GM19043 (cell line): ENCODE measurements at regions not wholly inside any gene's neighbourhood (a gene's known extent, or its start where the extent isn't known, plus 50 kb on each side); places are given as distances from the start of the nearest gene placed in this dataset.
"Not testable (repeated sequence)": the region's sequence is repeated elsewhere in the genome, so short reads cannot be mapped to it uniquely, and the experiment has no call there.

Source experiments
- ATAC-seq: cut with Tn5 transposase; IDR thresholded peaks from one replicate; pipeline ENCODE4 v1.9.1; 2021; ENCODE audit warnings: low read depth; ENCODE audit not compliant: unreplicated experiment

DNA sequence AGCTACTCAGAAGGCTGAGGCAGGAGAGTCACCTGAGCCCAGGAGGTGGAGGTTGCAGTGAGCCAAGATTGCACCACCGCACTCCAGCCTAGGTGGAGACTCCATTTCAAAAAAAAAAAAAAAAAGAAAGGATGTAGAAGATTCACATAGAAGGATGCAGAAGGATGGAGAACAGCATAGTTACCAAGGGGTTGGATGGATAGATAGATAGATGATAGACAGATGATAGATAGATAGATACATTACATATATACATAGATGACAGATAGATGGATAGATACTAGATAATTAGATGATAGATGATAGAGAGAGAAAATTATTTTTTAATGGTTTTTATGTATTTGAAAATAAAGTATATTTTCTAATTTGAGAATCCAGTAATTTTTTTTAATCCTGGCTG is 160.7 kb upstream of the ARID1B start:
- ATAC-seq = no peak

- no peak for ATAC-seq
Measured at GRCh38 chr6:156613996-156614395, 163.2 kb upstream of the ARID1B start.

DNA sequence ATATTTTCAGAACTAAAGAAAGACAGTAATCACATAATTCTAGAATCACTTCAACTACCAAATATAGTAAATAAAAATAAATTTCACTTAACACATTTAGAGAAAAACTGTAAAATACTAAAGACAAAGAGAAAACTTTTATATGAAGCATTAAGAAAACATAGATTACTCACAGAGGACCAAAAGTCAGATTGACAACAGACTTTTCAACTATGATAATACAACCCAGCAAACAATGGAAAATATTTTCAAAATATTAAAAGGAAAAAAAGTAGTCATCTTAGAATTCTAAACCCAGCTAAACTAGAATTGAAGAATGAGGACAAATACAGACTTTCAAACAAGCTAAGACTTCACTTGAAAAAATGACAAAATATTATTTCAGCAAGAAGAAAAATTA is 164.8 kb upstream of the ARID1B start:
- no peak for ATAC-seq

GRCh38 chr6:156602066-156602385 is 175.2 kb upstream of the ARID1B start:
- ATAC-seq = no peak

DNA sequence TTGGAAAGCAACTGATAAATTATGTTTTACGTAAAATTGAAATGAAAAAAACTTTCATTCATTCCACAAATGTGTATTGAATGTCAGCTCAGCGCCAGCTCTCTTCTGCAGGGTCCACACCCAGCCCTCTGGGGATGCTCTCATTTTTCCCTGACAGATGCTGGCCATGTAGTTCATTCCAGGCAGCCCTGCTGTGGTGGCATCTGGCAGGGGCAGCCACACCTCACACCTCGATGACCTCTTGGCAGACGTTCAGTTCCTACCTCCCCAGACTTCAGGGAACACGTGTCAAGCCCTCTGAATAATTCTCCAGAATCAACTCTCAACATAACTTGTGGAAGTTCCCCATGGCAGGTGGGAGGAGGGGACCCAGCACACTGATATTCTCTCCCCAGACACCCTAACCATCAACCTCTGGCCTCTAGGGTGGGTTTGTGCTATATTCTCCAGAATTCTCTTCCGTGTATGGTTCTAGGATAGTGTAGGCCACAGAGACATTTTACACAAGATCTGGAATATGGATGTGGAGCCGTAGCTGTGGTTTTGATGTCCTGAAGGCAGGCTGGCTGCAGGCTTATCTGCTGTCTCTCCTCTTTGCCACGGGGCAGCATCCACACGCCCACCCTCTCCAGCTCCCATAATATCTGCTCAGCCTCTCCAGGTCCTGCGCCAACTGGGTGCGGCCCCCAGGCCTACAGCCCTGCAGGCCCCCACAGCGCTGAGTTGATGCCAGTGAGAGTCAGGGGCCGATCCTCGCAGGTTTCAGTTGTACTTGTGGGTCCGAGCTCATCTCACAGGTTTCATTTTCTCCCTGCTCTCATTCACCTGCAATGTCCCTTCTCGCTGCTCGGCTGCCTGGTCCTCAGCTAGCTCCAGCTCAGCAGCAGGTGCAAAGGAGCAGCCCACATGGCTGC is 175.8 kb upstream of the ARID1B start:
- no peak for ATAC-seq

GRCh38 chr6:156600678-156601077 is 176.5 kb upstream of the ARID1B start:
- ATAC-seq = no peak

GRCh38 chr6:156599978-156600590 is 177.1 kb upstream of the ARID1B start:
- no peak for ATAC-seq

DNA sequence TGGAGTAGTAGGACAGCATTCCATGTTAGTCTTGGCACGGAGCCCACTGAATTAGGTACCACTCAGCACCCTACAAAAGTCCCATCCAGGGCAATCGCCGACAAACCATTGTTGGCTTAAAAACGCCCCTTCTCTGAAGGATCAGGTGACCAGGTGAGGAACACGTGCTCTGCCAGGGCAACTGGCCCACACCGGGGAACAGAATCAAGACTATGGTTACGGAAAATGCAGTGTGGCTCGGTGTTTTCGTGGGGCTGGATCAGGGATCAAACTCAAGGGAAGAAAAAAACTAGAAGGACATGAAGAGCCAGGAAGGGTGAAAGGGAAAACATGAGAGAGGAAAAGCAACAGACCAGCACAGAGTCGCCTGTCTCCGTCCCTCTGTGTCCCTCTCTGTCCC is 177.8 kb upstream of the ARID1B start:
- ATAC-seq = no peak

DNA sequence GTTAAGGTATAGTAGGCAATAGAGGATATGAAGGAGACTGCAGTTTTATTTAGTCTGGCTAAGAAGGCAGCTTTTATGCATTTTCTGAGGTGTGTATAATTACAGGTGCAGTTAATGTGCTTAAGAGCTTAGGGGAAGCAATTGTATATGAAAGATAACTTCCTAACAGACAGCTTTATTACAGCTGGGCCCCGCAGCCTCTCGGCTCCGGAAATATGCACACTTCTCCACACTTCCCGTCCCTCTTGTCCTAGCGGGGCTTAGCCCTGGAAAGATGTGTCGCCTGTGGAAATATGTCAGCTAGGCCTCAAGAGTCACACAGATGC is 178.4 kb upstream of the ARID1B start:
- ATAC-seq = no peak

- no peak for ATAC-seq
Measured at GRCh38 chr6:156598071-156598854, 178.9 kb upstream of the ARID1B start.

DNA sequence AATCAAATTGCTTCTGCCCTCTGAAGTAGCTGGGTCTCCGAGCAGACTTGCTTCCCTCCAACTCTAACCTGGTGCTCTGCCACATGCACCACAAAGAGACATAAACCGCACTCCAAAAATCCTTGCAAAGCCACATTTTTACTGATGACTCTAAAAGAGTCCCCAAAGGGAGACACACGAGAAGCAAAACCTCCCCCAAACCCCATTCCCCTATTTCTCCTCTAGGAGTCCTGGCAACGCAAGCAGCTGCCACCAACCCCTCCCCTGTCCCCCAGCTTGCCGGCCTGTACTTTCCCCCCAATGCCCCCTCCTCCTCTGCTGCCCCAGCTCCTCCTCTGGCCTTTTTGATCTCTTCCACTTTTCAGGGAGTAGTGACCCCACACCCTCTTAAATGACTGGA is 180.1 kb upstream of the ARID1B start:
- ATAC-seq = no peak

DNA sequence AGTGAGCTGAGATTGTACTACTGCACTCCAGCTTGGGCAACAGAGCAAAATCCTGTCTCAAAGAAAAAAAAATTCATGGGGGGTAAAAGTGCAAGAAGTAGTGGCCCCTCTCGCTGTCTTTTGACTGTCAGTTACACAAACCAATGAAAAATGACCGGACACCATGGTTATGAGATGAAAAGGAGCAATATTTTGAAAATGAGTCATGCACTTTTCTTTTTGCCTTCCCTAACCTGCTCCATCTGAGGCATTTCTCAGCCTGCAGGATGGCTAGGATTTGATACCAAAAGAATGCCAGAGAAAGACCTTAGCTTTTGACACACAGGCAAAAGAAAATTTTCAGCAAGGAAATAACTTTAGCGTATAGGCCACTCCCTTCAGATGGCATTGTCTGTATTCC is 181.7 kb upstream of the ARID1B start:
- no peak for ATAC-seq

DNA sequence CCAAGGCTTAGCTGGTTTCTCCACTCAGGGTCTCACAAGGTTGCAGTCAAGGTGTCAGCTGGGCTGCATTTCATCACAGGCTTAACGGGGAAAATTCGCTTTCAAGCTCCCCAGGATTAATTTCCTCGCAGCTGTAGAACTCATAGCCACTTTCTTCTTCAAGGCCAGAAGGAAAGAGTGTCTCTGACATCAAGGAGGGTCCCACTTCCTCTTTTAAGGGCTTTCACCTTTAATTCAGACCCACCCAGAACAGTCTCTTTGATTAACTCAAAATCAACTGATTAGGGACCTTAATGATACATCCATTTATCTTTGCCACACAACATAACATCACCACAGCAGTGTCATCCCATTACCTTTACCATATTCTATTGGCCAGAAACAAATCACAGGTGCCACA is 183.3 kb upstream of the ARID1B start:
- ATAC-seq = no peak

GRCh38 chr6:156593127-156593526 is 184.1 kb upstream of the ARID1B start:
- no peak for ATAC-seq

- ATAC-seq = no peak
Measured at GRCh38 chr6:156590482-156590881, 186.7 kb upstream of the ARID1B start.

- no peak for ATAC-seq
Measured at GRCh38 chr6:156589281-156589680, 187.9 kb upstream of the ARID1B start.

GRCh38 chr6:156587751-156588301 is 189.4 kb upstream of the ARID1B start:
- ATAC-seq = no peak

DNA sequence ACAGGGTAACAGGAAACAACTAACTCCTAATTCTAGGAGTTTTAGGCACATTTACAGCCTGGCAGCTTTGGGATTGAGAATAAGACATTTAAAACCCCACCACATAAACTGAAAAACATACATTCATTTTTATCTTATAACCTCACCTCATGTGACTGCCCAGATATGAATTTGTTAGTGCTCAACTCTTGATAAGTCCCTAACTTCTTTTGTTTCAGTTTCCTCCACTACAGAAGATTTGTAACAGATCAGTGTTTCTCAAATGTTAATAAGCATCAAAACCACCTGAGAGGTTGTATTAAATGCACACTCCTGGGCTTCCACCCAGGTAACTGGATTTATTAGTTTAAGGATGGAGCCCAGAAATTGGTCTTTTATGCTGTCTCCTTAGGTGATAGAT is 190.1 kb upstream of the ARID1B start:
- ATAC-seq = no peak

- ATAC-seq = no peak
Measured at GRCh38 chr6:156585859-156586258, 191.3 kb upstream of the ARID1B start.

GRCh38 chr6:156584121-156584520 is 193.1 kb upstream of the ARID1B start:
- not testable (repeated sequence) for ATAC-seq

- ATAC-seq = no peak
Measured at GRCh38 chr6:156583083-156583482, 194.1 kb upstream of the ARID1B start.
